ENCODE measurements at regions not wholly inside any gene's neighbourhood (a gene's known extent, or its start where the extent isn't known, plus 50 kb on each side); places are given as distances from the start of the nearest gene placed in this dataset.

DNA sequence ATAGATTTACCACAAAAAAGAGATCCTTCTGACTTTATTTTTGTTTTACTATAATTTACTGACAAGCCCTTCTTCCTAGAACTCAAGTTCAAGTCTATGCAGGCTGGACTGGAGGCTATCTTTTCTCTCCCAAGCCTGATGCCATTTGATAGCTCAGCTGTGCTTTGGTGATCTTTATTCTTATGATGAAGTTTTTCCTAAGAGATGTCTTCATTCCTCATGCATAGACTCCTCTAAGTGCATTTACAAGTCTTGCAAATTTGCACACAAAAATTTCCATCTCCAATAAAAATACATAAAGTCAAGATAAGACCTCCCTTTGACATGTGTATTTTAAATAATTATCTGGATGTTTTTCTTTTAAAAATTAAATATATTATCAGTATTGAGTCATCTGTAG, 167.4 kb upstream of the ETAA1 start:
- H3K9me3 ChIP-seq (ENCODE audit: control insufficient read depth, insufficient read depth, low read length): no peaks in the 10 kb centered on the region
- H3K4me1 ChIP-seq (ENCODE audit: control insufficient read depth, low read length): no peaks in the 10 kb centered on the region
- H3K4me2 ChIP-seq (ENCODE audit: low read length): no peak overlapping the region
- H3K9me2 ChIP-seq (replicated peaks; ENCODE audit: control insufficient read depth, low read length): no peaks in the 10 kb centered on the region
- H3K27me3 ChIP-seq (ENCODE audit: control insufficient read depth, low read length): no peaks in the 10 kb centered on the region
- H3K79me2 ChIP-seq (ENCODE audit: control insufficient read depth, low read length): no peaks in the 10 kb centered on the region
- no peaks in the 10 kb centered on the region for H4K20me1 ChIP-seq (ENCODE audit: control insufficient read depth, insufficient read depth, low read depth, low read length)
- H3K4me3 ChIP-seq (ENCODE audit: low read length): no peak overlapping the region
- no peak for TF ChIP-seq EZH2phosphoT487 (IDR thresholded peaks at IDR 0.05; ENCODE audit: borderline replicate concordance, low read length)
- TF ChIP-seq, protein P1, sequence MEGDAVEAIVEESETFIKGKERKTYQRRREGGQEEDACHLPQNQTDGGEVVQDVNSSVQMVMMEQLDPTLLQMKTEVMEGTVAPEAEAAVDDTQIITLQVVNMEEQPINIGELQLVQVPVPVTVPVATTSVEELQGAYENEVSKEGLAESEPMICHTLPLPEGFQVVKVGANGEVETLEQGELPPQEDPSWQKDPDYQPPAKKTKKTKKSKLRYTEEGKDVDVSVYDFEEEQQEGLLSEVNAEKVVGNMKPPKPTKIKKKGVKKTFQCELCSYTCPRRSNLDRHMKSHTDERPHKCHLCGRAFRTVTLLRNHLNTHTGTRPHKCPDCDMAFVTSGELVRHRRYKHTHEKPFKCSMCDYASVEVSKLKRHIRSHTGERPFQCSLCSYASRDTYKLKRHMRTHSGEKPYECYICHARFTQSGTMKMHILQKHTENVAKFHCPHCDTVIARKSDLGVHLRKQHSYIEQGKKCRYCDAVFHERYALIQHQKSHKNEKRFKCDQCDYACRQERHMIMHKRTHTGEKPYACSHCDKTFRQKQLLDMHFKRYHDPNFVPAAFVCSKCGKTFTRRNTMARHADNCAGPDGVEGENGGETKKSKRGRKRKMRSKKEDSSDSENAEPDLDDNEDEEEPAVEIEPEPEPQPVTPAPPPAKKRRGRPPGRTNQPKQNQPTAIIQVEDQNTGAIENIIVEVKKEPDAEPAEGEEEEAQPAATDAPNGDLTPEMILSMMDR (IDR thresholded peaks at IDR 0.05; ENCODE audit: low read depth, low read length, poor library complexity, severe bottlenecking): no peak
- no peak overlapping the region for H3K27ac ChIP-seq (ENCODE audit: low read depth, low read length)
- no peaks in the 10 kb centered on the region for H3K36me3 ChIP-seq (ENCODE audit: control insufficient read depth, low read length)
- H3F3A ChIP-seq (ENCODE audit: control insufficient read depth, insufficient read depth): no peaks in the 10 kb centered on the region

DNA sequence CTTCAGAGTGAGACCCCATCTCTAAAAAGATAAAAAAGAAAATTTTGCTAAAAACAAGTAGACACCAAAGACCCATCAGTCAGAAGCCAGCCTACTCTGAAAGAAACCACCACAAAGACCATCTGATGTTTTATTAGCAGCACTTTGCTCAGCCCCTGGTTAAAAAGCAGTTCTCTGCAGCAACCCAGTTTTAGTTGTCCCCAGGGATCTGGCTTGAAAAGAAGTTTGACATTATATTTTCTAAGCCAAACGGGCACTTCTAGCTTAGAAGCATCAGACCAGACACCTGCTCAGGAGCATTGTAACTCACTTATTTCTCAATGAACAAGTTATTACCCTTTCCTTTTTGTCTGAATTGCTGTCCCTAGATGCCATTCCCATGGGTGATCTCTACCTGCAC, 164.2 kb upstream of the ETAA1 start:
- Histone ChIP-seq H3F3A (ENCODE audit: control insufficient read depth, insufficient read depth) (no peaks in the 10 kb centered on the region), H3K9me3 (ENCODE audit: control insufficient read depth, insufficient read depth, low read length) (no peaks in the 10 kb centered on the region), H3K9me2 (replicated peaks; ENCODE audit: control insufficient read depth, low read length) (no peaks in the 10 kb centered on the region), H4K20me1 (ENCODE audit: control insufficient read depth, insufficient read depth, low read depth, low read length) (no peaks in the 10 kb centered on the region), H3K79me2 (ENCODE audit: control insufficient read depth, low read length) (no peaks in the 10 kb centered on the region), H3K4me2 (ENCODE audit: low read length) (no peak overlapping the region), H3K27ac (ENCODE audit: low read depth, low read length) (no peak overlapping the region), H3K36me3 (ENCODE audit: control insufficient read depth, low read length) (no peaks in the 10 kb centered on the region), H3K4me3 (ENCODE audit: low read length) (no peak overlapping the region), H3K27me3 (ENCODE audit: control insufficient read depth, low read length) (no peaks in the 10 kb centered on the region), H3K4me1 (ENCODE audit: control insufficient read depth, low read length) (no peaks in the 10 kb centered on the region)
- TF ChIP-seq, protein P1 (IDR thresholded peaks at IDR 0.05; ENCODE audit: low read depth, low read length, poor library complexity, severe bottlenecking): no peak
- TF ChIP-seq EZH2phosphoT487 (IDR thresholded peaks at IDR 0.05; ENCODE audit: borderline replicate concordance, low read length): no peak

DNA sequence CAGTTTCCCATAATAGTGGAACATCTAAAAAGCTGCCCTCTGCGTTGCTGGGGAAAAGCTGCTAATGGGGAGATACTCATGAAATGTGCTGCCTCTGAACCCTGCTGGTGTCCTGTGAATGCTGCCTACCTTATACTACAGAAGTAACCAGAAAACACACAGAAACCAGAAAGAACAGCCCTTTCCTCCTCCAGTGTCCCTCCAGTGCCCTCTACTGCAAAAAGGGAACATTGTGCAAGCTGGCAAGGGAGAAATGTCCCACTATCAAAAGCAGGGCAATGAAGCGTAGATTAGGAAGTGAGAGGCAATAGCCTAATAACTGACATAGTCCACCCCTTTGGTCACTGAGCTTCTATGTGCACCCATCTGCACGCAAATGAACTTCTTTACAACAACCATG, 162.7 kb upstream of the ETAA1 start:
- Histone ChIP-seq H3K4me2 (ENCODE audit: low read length) (no peak overlapping the region), H3K4me3 (ENCODE audit: low read length) (no peak overlapping the region), H3K36me3 (ENCODE audit: control insufficient read depth, low read length) (no peaks in the 10 kb centered on the region), H3K79me2 (ENCODE audit: control insufficient read depth, low read length) (no peaks in the 10 kb centered on the region), H3K9me2 (replicated peaks; ENCODE audit: control insufficient read depth, low read length) (no peaks in the 10 kb centered on the region), H3K27ac (ENCODE audit: low read depth, low read length) (no peak overlapping the region), H3F3A (ENCODE audit: control insufficient read depth, insufficient read depth) (no peaks in the 10 kb centered on the region), H4K20me1 (ENCODE audit: control insufficient read depth, insufficient read depth, low read depth, low read length) (no peaks in the 10 kb centered on the region), H3K27me3 (ENCODE audit: control insufficient read depth, low read length) (no peaks in the 10 kb centered on the region), H3K4me1 (ENCODE audit: control insufficient read depth, low read length) (no peaks in the 10 kb centered on the region), H3K9me3 (ENCODE audit: control insufficient read depth, insufficient read depth, low read length) (no peaks in the 10 kb centered on the region)
- TF ChIP-seq, protein P1 (IDR thresholded peaks at IDR 0.05; ENCODE audit: low read depth, low read length, poor library complexity, severe bottlenecking): no peak
- no peak for TF ChIP-seq EZH2phosphoT487 (IDR thresholded peaks at IDR 0.05; ENCODE audit: borderline replicate concordance, low read length)

DNA sequence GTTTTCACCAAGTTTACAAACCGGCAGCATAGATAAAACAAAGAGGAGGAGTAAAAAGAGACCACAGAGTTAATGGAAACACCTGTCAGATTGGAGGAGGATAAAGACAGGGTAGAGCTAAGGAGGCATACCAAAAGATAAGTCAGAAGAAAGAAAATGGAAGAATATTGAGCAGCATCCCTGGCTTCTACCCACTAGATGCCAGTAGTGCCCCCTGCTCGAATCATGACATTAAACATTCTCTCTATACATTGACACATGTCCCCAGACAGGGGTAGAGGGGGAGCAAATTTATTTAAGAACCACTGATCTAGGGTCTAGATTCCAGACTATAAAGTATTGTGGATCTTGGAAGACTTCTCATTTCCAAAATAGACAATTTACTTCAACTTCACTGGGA, 159.8 kb upstream of the ETAA1 start:
- Histone ChIP-seq H3F3A (ENCODE audit: control insufficient read depth, insufficient read depth) (no peaks in the 10 kb centered on the region), H3K9me3 (ENCODE audit: control insufficient read depth, insufficient read depth, low read length) (no peaks in the 10 kb centered on the region)

More for the DNA sequence above, 159.8 kb upstream of the ETAA1 start:
- no peak overlapping the region for H3K4me2 ChIP-seq (ENCODE audit: low read length)
- H4K20me1 ChIP-seq (ENCODE audit: control insufficient read depth, insufficient read depth, low read depth, low read length): no peaks in the 10 kb centered on the region
- no peaks in the 10 kb centered on the region for H3K36me3 ChIP-seq (ENCODE audit: control insufficient read depth, low read length)
- no peaks in the 10 kb centered on the region for H3K9me2 ChIP-seq (replicated peaks; ENCODE audit: control insufficient read depth, low read length)
- TF ChIP-seq, protein P1 (IDR thresholded peaks at IDR 0.05; ENCODE audit: low read depth, low read length, poor library complexity, severe bottlenecking): no peak
- no peak for TF ChIP-seq EZH2phosphoT487 (IDR thresholded peaks at IDR 0.05; ENCODE audit: borderline replicate concordance, low read length)
- H3K79me2 ChIP-seq (ENCODE audit: control insufficient read depth, low read length): no peaks in the 10 kb centered on the region
- H3K4me1 ChIP-seq (ENCODE audit: control insufficient read depth, low read length): no peaks in the 10 kb centered on the region
- no peaks in the 10 kb centered on the region for H3K27me3 ChIP-seq (ENCODE audit: control insufficient read depth, low read length)
- no peak overlapping the region for H3K27ac ChIP-seq (ENCODE audit: low read depth, low read length)
- H3K4me3 ChIP-seq (ENCODE audit: low read length): no peak overlapping the region
